Stimulated activated CD4-positive, alpha-beta T cell treated with anti-CD3 and anti-CD28 coated beads, Interleukin-4, amount 100 ng/mL, for 4 hours (primary cell): ENCODE measurements at regions not wholly inside any gene's neighbourhood (a gene's known extent, or its start where the extent isn't known, plus 50 kb on each side); places are given as distances from the start of the nearest gene placed in this dataset.
"Not testable (repeated sequence)": the region's sequence is repeated elsewhere in the genome, so short reads cannot be mapped to it uniquely, and the experiment has no call there.

ENCODE experiments used
- DNase-seq, 2 experiments: peaks; one replicate each; pipeline ENCODE4 v3.0.0-alpha.2; 2020

- DNase-seq, result no peak
These were observed 55.4 kb downstream of the TMEM121 start for GRCh38 chr14:105581551-105582341.

GRCh38 chr14:105582639-105583038 is 56.3 kb downstream of the TMEM121 start:
- no peak for DNase-seq

DNA sequence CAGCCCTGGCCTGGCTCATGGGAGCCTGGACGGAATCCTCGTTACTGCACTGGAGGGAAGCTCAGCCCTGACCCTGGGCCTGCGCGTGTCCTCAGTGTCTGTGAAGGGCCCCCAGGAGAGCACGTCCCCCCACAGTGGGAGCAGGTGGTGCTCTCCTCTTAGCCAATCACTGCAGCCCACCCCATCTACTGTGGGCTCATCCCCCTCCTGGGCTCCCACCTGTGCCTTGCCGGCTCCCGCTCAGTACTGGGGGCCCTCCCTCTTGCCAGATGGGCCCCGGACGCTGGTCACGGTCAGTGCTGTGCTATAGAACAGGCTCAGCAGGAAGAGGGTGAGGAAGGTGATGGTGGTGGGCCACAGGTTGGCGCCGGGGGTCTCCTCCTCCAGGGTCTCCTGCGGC is 57.5 kb downstream of the TMEM121 start:
- DNase-seq, result not testable (repeated sequence)

- not testable (repeated sequence) for DNase-seq
These were observed 58.9 kb downstream of the TMEM121 start for GRCh38 chr14:105585290-105585689.

GRCh38 chr14:105585722-105586121 is 59.3 kb downstream of the TMEM121 start:
- DNase-seq, result not testable (repeated sequence)

GRCh38 chr14:105586144-105586872 is 59.9 kb downstream of the TMEM121 start:
- not testable (repeated sequence) for DNase-seq

- DNase-seq, result not testable (repeated sequence)
These were observed 60.7 kb downstream of the TMEM121 start for GRCh38 chr14:105587034-105587433.

- not testable (repeated sequence) for DNase-seq
These were observed 61.3 kb downstream of the TMEM121 start for GRCh38 chr14:105587482-105588235.

DNA sequence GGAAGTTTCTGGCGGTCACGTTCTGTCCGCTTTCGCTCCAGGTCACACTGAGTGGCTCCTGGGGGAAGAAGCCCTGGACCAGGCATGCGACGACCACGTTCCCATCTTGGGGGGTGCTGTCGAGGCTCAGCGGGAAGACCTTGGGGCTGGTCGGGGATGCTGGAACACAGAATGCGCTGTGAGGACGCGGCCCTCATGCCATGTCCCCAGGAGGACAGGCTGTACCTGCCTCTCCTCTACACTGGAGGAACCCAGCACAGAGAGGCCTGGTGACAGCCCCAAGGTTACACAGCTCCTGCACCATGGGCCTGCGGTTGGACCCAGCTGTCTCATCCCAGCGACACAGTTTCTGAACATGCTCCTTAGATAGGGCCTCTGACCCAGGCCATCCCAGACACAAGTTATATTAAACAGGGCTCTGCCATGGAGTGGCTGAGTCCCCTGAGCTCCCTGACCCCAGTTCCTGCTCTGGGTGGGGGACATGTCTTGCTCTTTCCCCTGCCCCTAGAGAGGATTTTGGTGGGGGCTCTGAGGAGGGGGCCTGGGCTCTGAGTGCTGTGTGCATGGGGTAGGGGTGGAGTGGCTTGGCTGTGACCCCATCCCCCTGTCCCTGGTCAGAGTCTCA is 62.0 kb downstream of the TMEM121 start:
- no peak for DNase-seq

DNA sequence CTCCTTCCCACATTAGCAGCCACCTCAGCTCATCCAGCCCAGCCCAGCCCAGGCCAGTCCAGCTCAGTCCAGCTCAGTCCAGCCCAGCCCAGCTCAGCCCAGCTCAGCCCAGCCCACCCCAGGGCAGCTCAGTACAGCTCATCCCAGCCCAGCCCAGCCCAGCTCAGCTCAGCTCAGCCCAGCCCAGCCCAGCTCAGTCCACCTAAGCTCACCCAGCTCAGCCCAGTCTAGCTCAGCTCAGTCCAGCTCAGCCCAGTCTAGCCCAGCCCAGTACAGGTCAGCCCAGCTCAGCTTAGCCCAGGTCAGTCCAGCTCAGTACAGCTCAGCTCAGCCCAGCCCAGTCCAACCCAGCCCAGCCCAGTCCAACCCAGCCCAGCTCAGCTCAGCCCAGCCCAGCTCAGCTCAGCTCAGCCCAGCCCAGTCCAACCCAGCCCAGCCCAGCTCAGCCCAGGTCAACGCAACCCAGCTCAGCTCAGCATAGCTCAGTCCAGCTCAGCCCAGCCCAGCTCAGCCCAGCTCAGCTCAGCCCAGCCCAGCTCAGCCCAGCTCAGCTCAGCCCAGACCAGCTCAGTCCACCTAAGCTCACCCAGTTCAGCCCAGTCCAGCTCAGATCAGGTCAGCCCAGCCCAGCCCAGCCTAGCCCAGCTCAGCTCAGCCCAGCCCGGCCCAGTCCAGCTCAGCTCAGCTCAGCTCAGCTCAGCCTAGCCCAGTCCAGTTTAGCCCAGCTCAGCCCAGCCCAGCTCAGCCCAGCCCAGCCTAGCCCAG is 63.0 kb downstream of the TMEM121 start:
- no peak for DNase-seq

GRCh38 chr14:105589926-105590185 is 63.5 kb downstream of the TMEM121 start:
- not testable (repeated sequence) for DNase-seq

DNA sequence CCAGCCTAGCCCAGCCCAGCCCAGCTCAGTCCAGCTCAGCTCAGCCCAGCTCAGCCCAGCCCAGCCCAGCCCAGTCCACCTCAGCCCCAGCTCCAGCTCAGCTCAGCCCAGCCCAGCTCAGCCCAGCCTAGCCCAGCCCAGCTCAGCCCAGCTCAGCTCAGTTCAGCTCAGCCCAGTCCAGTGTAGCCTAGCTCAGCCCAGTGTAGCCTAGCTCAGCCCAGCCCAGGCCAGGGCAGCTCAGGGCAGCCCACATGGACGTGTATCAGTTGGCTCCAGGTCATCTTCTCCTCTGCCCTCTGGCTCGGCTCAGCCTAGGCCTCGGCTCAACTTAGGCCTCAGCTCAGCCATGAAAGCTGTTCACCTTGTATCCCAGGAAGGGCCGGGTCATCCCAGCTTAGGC is 64.7 kb downstream of the TMEM121 start:
- DNase-seq, result no peak

GRCh38 chr14:105591792-105592341 is 65.5 kb downstream of the TMEM121 start:
- not testable (repeated sequence) for DNase-seq

DNA sequence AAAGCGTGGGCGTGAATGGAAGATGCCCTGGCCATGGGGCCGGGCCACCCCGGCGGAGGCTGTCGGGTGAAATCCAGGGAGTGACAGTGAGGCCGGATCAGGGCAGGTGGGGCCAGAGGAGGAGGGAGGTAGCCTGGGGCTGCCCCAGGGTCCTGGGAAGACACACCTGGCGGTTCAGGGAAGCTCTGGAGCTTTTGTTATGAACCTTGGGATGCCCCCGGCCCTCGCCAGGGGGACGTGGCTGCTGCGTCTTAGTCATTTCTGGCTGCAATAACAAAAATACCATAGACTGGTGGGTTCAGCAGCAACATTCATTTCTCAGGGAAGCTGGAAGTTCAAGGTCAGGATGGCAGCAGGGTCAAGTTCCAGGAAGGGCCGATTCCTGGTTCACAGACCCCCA is 66.3 kb downstream of the TMEM121 start:
- not testable (repeated sequence) for DNase-seq

DNA sequence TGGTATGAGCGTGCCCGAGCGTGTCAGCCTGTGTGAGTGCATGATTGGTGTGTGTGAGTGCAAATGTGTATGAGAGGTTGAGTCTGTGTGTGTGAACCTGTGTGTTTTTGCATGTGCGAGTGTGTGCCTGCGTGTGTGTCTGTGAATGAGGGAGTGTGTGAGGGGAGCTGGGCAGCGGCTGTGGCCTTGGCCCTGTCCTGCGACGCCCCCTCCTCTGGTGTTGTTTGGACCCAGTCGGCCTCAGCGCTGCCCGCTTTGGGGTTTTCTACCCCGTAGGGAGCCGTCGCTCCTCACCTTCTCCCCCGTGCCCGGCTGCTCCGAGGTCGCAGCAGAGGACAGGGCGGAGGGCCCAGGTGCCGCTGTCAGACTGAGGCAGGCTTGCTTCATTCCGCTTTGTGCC is 69.0 kb downstream of the TMEM121 start:
- not testable (repeated sequence) for DNase-seq

DNA sequence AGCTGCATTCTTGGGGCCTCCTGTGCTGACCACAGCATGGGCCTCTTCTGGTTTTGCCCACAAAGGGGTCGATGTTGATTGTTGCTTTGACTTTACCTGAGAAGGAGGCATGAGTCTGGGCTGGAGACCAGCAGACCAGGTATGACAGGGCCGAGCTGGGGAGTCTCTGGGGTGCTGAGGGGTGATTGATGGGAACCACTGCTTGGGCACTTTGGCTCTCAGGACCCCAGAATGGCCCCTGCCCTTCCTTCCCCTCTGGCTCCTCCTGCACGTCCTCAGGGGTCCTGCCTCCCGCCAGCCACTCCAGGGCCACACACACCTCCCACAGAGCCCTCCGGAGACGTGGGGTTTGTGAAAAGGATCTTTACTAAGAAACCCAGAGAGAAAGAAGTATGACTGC is 70.0 kb downstream of the TMEM121 start:
- DNase-seq, result not testable (repeated sequence)

DNA sequence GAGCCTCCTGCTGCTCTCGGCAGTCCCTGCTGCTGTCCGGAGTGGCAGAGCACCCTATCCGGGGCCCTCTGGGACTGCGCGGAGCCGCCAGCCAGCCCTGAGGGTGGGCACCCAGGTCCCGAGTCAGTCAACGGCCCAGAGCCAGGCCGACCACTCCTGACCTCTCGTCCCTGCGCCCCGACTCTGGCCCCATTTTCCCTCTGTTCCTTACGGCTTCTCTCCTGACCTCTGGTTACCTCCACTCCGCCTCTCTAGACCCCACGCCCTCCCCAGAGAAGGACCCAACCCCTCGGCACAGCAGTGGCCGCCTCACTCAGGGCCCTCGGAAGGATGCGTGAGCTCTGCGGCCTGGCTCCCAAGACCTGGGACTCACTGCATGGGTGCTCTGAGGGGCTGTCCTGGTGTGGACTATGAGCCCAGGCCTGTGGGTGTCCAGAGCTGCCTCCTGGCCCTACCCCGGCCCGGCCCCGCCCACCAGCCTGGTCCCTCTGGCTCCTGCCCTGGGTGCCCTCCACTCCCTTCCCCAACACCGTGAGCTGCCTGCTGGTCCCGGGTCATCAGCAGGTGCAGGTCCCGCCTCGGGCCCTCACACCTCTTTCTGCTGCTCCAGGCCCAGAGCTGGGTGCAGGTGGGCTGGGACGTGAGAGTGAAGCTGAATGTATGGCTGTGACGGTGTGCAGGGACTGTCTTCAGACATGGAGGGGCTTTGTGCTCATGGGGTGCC is 71.8 kb downstream of the TMEM121 start:
- DNase-seq, result not testable (repeated sequence)

DNA sequence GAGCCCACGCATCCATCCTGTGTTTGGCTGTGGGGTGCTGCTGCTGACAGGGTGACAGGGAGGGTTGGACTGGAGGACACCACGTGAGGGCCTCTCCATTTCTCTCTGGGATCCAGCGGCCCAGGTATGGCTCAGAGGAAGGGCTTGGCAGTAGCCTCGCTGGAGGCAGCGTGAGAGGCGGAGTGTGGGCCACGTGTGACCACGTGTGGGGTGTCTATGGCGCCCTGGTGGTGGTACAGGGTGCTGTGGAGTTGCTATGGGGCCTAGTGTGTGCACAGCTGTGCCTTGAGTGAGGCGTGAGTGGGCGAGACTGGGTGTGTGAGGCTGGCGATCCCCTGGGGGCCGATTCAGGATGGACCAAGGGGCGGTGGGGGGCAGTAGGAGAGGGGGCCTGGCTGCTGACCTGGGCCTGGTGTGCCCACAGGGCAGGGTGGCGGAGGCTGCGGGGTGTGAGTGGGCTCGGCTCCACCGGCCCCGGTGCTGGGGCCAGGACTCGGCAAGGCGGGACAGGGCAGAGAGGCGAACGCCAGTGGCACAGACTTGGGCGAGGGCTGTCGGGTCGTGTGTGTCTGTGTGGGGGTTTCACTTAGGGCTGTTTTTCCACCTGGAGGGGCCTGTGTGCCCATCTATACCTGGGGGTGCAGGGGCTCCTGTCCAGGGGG is 72.7 kb downstream of the TMEM121 start:
- not testable (repeated sequence) for DNase-seq

DNA sequence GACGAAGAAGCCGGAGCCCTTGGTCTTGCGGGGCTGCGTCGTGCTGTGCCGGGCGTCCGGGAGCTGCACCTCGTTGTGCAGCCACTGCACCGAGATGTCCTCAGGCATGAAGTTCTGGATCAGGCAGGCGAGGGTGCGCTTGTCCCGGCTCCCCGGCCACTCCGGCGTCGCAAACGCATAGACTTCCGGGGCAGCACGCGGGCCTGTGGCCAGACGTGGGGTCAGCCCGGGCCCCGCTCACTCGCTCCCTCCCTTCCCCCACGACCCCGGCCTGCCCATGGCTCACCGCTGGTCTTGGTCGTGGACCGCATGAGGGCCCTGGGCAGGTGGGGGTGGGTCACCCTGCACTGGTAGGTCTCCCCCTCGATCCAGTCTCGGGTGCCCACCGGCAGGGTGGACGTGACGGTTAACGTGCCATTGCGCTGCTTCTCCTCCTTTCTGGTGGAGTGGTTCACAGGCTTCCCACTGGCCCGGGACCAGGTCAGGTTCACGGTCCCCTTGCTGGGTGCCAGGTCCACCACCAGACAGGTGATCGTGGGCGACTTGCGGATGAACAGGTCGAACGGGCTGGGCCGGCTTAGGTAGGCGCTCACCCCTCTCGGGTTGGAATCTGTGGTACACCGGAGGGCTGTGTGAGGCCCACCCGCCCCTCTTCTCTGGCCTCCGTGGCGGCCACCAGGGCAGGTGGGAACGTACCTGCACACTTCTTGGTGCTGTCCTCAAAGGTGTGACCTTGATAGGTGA is 74.0 kb downstream of the TMEM121 start:
- not testable (repeated sequence) for DNase-seq

DNA sequence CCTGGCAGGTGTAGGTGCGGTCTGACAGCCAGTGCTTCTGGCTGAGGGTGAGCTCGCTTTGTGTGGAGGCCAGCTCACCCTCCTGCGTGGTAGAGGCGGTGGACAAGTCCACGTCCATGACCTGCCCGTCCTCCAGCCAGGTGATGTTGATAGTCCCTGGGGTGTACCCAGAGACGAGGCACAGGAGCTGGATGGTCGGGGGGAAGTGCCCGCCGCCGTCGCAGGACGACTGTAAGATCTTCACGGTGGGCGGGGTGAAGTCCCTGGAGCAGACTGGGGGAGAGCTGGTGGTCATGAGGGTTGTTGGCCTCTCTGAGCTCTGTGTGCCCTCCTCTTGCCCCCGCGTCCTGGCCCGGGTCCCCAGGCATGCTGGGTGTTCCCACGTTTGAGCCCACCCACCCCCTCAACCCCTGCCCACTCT is 74.6 kb downstream of the TMEM121 start:
- DNase-seq, result no peak
